ENCODE measurements at regions not wholly inside any gene's neighbourhood (a gene's known extent, or its start where the extent isn't known, plus 50 kb on each side); places are given as distances from the start of the nearest gene placed in this dataset.

- DNase-seq, result no peak
Measured at GRCh38 chr6:138577151-138577915, 78.0 kb upstream of the NHSL1 start.

- DNase-seq, result no peak
Measured at GRCh38 chr6:138580040-138580439, 80.7 kb upstream of the NHSL1 start.

- no peak for DNase-seq
Measured at GRCh38 chr6:138580801-138581200, 81.5 kb upstream of the NHSL1 start.

GRCh38 chr6:138582573-138582972 is 83.3 kb upstream of the NHSL1 start:
- no peak for DNase-seq

GRCh38 chr6:138586638-138587037 is 87.3 kb upstream of the NHSL1 start:
- DNase-seq, result no peak

GRCh38 chr6:138588805-138589434 is 89.6 kb upstream of the NHSL1 start:
- DNase-seq, result peak in 1 of 2 donors; percentile 74

- DNase-seq, result no peak
Measured at GRCh38 chr6:138590796-138591709, 91.8 kb upstream of the NHSL1 start.

GRCh38 chr6:138592749-138593123 is 93.4 kb upstream of the NHSL1 start:
- DNase-seq, result no peak

GRCh38 chr6:138593124-138593877 is 94.0 kb upstream of the NHSL1 start:
- peak in 1 of 2 donors; percentile 75 for DNase-seq

- DNase-seq, result no peak
Measured at GRCh38 chr6:138593909-138594757, 94.8 kb upstream of the NHSL1 start.

GRCh38 chr6:138594758-138595140 is 95.5 kb upstream of the NHSL1 start:
- no peak for DNase-seq

GRCh38 chr6:138596126-138596525 is 96.8 kb upstream of the NHSL1 start:
- DNase-seq, result no peak

GRCh38 chr6:138596591-138596990 is 97.3 kb upstream of the NHSL1 start:
- DNase-seq, result no peak

- no peak for DNase-seq
Measured at GRCh38 chr6:138597336-138597735, 98.0 kb upstream of the NHSL1 start.

GRCh38 chr6:138598562-138599173 is 99.4 kb upstream of the NHSL1 start:
- DNase-seq, result no peak

GRCh38 chr6:138600261-138600660 is 101.0 kb upstream of the NHSL1 start:
- DNase-seq, result no peak

GRCh38 chr6:138600726-138601125 is 101.4 kb upstream of the NHSL1 start:
- DNase-seq, result no peak

GRCh38 chr6:138601128-138601527 is 101.8 kb upstream of the NHSL1 start:
- no peak for DNase-seq

- DNase-seq, result no peak
Measured at GRCh38 chr6:138605958-138606357, 106.7 kb upstream of the NHSL1 start.

Measured in right lung (tissue), 2 donors.